Endothelial cell of umbilical vein (primary cell): ENCODE measurements at regions not wholly inside any gene's neighbourhood (a gene's known extent, or its start where the extent isn't known, plus 50 kb on each side); places are given as distances from the start of the nearest gene placed in this dataset.

Experiments used
- BruUV-seq: library from RNA; stranded (reverse); fragments of 400-500 nt; replicated peaks from 2 replicates; lab custom pipeline; 2021; lab: Mats Ljungman, UMichigan
- CTCF ChIA-PET: fragments of 300-600, 350-600 bp; sonication (Branson Sonifier 250); formaldehyde crosslinking; loops from one replicate; lab custom pipeline; 2021; ENCODE audit warnings: antibody characterized with exemption, inconsistent platforms; lab: Charles Lee
- POLR2A ChIA-PET: fragments of 300-600, 350-600 bp; sonication (Branson Sonifier 250); formaldehyde crosslinking; loops from one replicate; lab custom pipeline; 2021; ENCODE audit warnings: antibody characterized with exemption, inconsistent platforms; lab: Charles Lee
- DNase-seq: peaks from one replicate; pipeline ENCODE4 v3.0.0-alpha.2; 2011; ENCODE audit warnings: low read depth, low spot score
- FAIRE-seq: peaks from 2 replicates; lab custom pipeline; 2011; peaks lifted over from hg19 to GRCh38; lab: Jason Lieb, UNC
- H2AFZ ChIP-seq: 2 replicates; pipeline ENCODE4 v1.6.0; 2012; ENCODE audit warnings: low read depth, low read length, control low read depth, inconsistent platforms
- H3K27ac ChIP-seq: 2 replicates; pipeline ENCODE4 v1.5.1; 2011; ENCODE audit warnings: low read depth, mild to moderate bottlenecking, control low read depth, low read length, moderate library complexity; ENCODE audit not compliant: insufficient read depth
- H3K27me3 ChIP-seq, 2 experiments: 2 replicates each; pipeline versions ENCODE4 v1.6.0 to v1.6.1; 2011; ENCODE audit warnings: low read length in 2 of 2, mixed read lengths in 1 of 2; ENCODE audit not compliant: control insufficient read depth in 2 of 2, insufficient read depth in 2 of 2
- H3K36me3 ChIP-seq, 2 experiments: 2 replicates in 1 of 2; 3 replicates in 1 of 2; pipeline ENCODE4 v1.5.1; 2011; ENCODE audit warnings: low read length in 2 of 2, mild to moderate bottlenecking in 1 of 2, moderate library complexity in 1 of 2; ENCODE audit not compliant: control insufficient read depth in 2 of 2, insufficient read depth in 2 of 2; ENCODE audit errors: extremely low read depth in 1 of 2
- H3K4me1 ChIP-seq: 3 replicates; pipeline ENCODE4 v1.5.1; 2011; ENCODE audit warnings: mild to moderate bottlenecking, low read length; ENCODE audit not compliant: control insufficient read depth, insufficient read depth; ENCODE audit errors: extremely low read depth
- H3K4me2 ChIP-seq: 2 replicates; pipeline ENCODE4 v1.6.1; 2011; ENCODE audit warnings: low read length, control low read depth, mixed read lengths; ENCODE audit not compliant: insufficient read depth
- H3K4me3 ChIP-seq, 3 experiments: fragments of 200-600 bp in 1 of 3; sonication (generic), shearing (Covaris generic) in 1 of 3; replicated peaks in 1 of 3; 2 replicates each; pipeline ENCODE4 v1.5.1; 2011 to 2016; ENCODE audit warnings: control low read depth in 3 of 3, low read length in 3 of 3, mild to moderate bottlenecking in 2 of 3, inconsistent platforms in 1 of 3, low read depth in 1 of 3, moderate library complexity in 1 of 3; ENCODE audit not compliant: insufficient read depth in 1 of 3
- H3K79me2 ChIP-seq: 2 replicates; pipeline ENCODE4 v1.6.0; 2012; ENCODE audit warnings: low read length, inconsistent platforms; ENCODE audit not compliant: control insufficient read depth, insufficient read depth
- H3K9ac ChIP-seq: replicated peaks from 2 replicates; pipeline ENCODE3; 2011; ENCODE audit warnings: low read length, control low read depth; ENCODE audit not compliant: insufficient read depth; ENCODE audit errors: extremely low read depth
- H3K9me1 ChIP-seq: replicated peaks from 3 replicates; pipeline ENCODE4 v1.6.0; 2011; ENCODE audit warnings: mild to moderate bottlenecking, low read length; ENCODE audit not compliant: control insufficient read depth, insufficient read depth; ENCODE audit errors: extremely low read depth
- H3K9me3 ChIP-seq: replicated peaks from 2 replicates; pipeline ENCODE4 v1.5.1; 2012; ENCODE audit warnings: low read length, inconsistent platforms; ENCODE audit not compliant: control insufficient read depth, insufficient read depth
- H4K20me1 ChIP-seq: replicated peaks from 2 replicates; pipeline ENCODE3; 2011; ENCODE audit warnings: mild to moderate bottlenecking, low read length; ENCODE audit not compliant: control insufficient read depth, insufficient read depth; ENCODE audit errors: extremely low read depth
- EZH2 ChIP-seq: IDR thresholded peaks from 2 replicates; pipeline ENCODE4 v1.6.1; 2012; ENCODE audit warnings: borderline replicate concordance, low read depth, mild to moderate bottlenecking, moderate library complexity, low read length, inconsistent platforms; ENCODE audit not compliant: severe bottlenecking
- FOS ChIP-seq: IDR thresholded peaks from 2 replicates; pipeline ENCODE4 v1.6.1; 2011; ENCODE audit warnings: mild to moderate bottlenecking, low read length, moderate library complexity, borderline replicate concordance; ENCODE audit not compliant: insufficient read depth
- GATA2 ChIP-seq: IDR thresholded peaks from 2 replicates; pipeline ENCODE4 v1.7.0; 2011; ENCODE audit warnings: low read depth, mild to moderate bottlenecking, moderate library complexity, mixed read lengths, low read length; ENCODE audit not compliant: insufficient read length, insufficient read depth
- JUN ChIP-seq: IDR thresholded peaks from 2 replicates; pipeline ENCODE4 v1.6.1; 2011; ENCODE audit warnings: borderline replicate concordance, low read depth; ENCODE audit not compliant: insufficient read length, insufficient read depth
- MYC ChIP-seq: IDR thresholded peaks from one replicate; pipeline ENCODE4 v1.6.1; 2011; ENCODE audit warnings: mild to moderate bottlenecking, low read depth, low read length
- POLR2A ChIP-seq: IDR thresholded peaks from 2 replicates; pipeline ENCODE4 v1.6.1; 2012; ENCODE audit warnings: low read depth, mild to moderate bottlenecking, control low read depth, low read length
- POLR2AphosphoS5 ChIP-seq: IDR thresholded peaks from 2 replicates; pipeline ENCODE4 v1.6.1; 2012; ENCODE audit warnings: low read depth, mild to moderate bottlenecking, control low read depth, low read length, moderate library complexity; ENCODE audit not compliant: insufficient read depth
- dilution Hi-C: fragments of 300-500 bp; cut with MboI; formaldehyde crosslinking; loops from one replicate; pipeline ENCODE4 v1.15.0; 2019; ENCODE audit warnings: low sequenced_read_pairs; ENCODE audit not compliant: extremely low pct_ligation_motif_present
- intact Hi-C: fragments of 100-400 bp; cut with micrococcal nuclease; formaldehyde crosslinking; loops from one replicate; pipeline ENCODE4 v1.10.0; 2022
- TF ChIP-seq, protein P1 (sequence below): IDR thresholded peaks from 2 replicates; pipeline ENCODE4 v1.6.1; 2011; ENCODE audit not compliant: insufficient read depth, insufficient read length
- TF ChIP-seq, protein P2 (sequence below), 2 donors: IDR thresholded peaks; 1 replicate in 1 of 2; 2 replicates in 1 of 2; pipeline ENCODE4 v1.5.1; 2011; ENCODE audit warnings: low read length in 2 of 2, mild to moderate bottlenecking in 2 of 2, moderate library complexity in 2 of 2, control low read depth in 1 of 2, inconsistent platforms in 1 of 2, low read depth in 1 of 2; ENCODE audit not compliant: insufficient read depth in 1 of 2; ENCODE audit errors: extremely low read depth in 1 of 2

DNA sequence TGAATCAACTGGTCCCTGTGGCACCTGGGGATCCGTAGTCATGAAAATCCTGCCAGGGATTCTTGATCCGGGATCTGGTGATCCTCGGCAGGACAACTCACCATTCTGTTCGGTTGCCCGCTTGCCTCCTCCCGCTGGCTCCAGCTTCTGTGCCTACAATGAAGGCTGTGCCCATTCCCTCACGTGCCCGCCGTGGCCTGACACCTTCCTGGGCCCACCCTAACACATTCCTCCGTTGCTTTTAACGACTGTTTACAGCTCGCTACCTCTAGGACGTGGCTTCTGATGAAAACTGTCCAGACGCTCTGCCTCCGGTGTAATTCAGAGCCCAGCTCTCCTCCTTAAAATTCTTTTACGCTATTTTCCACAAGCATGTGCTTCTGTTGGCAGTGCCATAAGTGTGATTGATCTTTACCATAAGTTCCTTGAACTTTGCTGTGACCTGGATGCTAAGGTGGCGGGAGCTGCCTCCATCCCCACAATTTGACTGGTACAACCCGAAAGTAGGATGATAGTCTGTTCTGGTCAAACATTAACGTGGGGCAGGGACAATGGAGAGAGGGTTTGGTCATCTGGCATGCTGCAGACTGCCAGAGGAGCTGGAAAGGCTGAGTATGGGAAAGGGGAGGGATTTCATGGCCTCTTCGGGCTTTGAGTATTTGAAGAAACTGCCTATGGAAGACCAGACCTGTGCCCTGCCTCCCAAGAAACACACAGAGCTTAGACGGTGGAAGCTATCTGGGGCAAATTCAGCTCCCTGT is 206.8 kb upstream of the TNP1 start:
- FAIRE-seq (no peak), DNase-seq (no peak)
- Histone ChIP-seq H3K4me1 (peaks cover 6% of the 10 kb centered on the region), H3K36me3 (no peaks in the 10 kb centered on the region), H3K9me3 (no peaks in the 10 kb centered on the region), H3K4me3 (no peak overlapping the region), H4K20me1 (no peaks in the 10 kb centered on the region), H3K27ac (no peak overlapping the region), H3K79me2 (no peaks in the 10 kb centered on the region), H3K9ac (no peak overlapping the region), H3K4me2 (no peak overlapping the region), H2AFZ (no peak overlapping the region), H3K27me3 (no peaks in the 10 kb centered on the region), H3K9me1 (no peaks in the 10 kb centered on the region)
- POLR2A ChIA-PET: no interaction called here
- CTCF ChIA-PET: no interaction called here
- dilution Hi-C loops (no loop called here), intact Hi-C loops (no loop called here)
- BruUV-seq: no TSS peak
- TF ChIP-seq GATA2: no peak

DNA sequence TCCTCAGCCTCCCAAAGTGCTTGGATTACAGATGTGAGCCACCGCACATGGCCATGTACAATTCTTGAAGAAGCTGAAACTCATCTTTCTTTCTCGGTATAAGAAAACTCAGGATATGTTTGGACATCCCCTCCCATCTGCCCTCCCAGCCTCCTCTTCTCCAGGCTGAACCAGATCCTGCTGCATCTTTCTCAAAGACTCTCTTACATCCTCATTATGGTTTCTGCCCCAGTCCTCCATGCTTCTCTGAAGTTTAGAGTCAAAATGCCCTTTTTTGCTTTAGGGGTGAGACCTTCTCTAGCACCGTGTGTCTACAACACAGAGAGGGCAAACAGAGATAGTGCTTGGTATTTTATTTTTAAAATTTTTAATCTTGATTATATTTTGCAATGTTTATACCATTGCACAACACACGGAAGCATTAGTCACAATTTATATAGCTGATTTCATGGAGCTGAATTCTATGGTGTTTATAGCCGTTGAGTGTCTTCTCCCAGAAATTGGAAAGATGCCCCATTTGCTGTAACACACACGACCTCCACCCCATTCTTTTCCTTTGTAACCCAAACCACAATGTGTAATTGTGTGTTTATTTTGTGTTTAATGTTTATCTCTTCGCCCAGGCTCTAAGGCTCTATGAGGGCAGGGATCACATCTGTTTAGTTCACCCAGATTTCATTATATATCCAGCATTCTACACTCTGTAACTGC is 206.0 kb upstream of the TNP1 start:
- Histone ChIP-seq H3K4me1 (peaks cover 8% of the 10 kb centered on the region), H4K20me1 (no peaks in the 10 kb centered on the region), H2AFZ (no peak overlapping the region), H3K4me3 (no peak overlapping the region), H3K4me2 (no peak overlapping the region), H3K9ac (no peak overlapping the region), H3K9me3 (no peaks in the 10 kb centered on the region), H3K36me3 (no peaks in the 10 kb centered on the region), H3K9me1 (no peaks in the 10 kb centered on the region), H3K27ac (no peak overlapping the region), H3K79me2 (no peaks in the 10 kb centered on the region), H3K27me3 (no peaks in the 10 kb centered on the region)
- ChIA-PET POLR2A (no interaction called here), CTCF (interaction anchor here (0.8 to 1.3 kb wide), 2 partner anchors 81 to 546 kb away, joined by 3 read pairs; no protein-coding TSS in a partner anchor)
- dilution Hi-C loops: no loop called here
- DNase-seq (peak; percentile 23), FAIRE-seq (no peak)
- intact Hi-C loops: no loop called here
- TF ChIP-seq GATA2: no peak
- TF ChIP-seq POLR2AphosphoS5: no peak
- TF ChIP-seq, protein P1, sequence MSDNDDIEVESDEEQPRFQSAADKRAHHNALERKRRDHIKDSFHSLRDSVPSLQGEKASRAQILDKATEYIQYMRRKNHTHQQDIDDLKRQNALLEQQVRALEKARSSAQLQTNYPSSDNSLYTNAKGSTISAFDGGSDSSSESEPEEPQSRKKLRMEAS: no peak
- TF ChIP-seq POLR2A: no peak
- no peak for TF ChIP-seq EZH2
- TF ChIP-seq FOS: no peak
- TF ChIP-seq JUN: no peak
- TF ChIP-seq MYC: no peak
- TF ChIP-seq, protein P2, sequence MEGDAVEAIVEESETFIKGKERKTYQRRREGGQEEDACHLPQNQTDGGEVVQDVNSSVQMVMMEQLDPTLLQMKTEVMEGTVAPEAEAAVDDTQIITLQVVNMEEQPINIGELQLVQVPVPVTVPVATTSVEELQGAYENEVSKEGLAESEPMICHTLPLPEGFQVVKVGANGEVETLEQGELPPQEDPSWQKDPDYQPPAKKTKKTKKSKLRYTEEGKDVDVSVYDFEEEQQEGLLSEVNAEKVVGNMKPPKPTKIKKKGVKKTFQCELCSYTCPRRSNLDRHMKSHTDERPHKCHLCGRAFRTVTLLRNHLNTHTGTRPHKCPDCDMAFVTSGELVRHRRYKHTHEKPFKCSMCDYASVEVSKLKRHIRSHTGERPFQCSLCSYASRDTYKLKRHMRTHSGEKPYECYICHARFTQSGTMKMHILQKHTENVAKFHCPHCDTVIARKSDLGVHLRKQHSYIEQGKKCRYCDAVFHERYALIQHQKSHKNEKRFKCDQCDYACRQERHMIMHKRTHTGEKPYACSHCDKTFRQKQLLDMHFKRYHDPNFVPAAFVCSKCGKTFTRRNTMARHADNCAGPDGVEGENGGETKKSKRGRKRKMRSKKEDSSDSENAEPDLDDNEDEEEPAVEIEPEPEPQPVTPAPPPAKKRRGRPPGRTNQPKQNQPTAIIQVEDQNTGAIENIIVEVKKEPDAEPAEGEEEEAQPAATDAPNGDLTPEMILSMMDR (IDR thresholded peaks at IDR 0.05; ENCODE audit: extremely low read depth in 1 of 2, insufficient read depth in 1 of 2, low read depth in 1 of 2, low read length in 2 of 2): no peak
- no TSS peak for BruUV-seq
